SU-DHL-6 (cell line): ENCODE measurements at regions not wholly inside any gene's neighbourhood (a gene's known extent, or its start where the extent isn't known, plus 50 kb on each side); places are given as distances from the start of the nearest gene placed in this dataset.

ENCODE experiments used
- H2AFZ ChIP-seq: fragments of 200-600 bp; sonication (generic); 2 replicates; pipeline ENCODE4 v1.6.1; 2014; ENCODE audit warnings: low read depth, mild to moderate bottlenecking, moderate library complexity, mixed read lengths, antibody characterized with exemption, low read length; ENCODE audit not compliant: severe bottlenecking
- H3F3A ChIP-seq: fragments of 200-600 bp; shearing (Covaris generic); 2 replicates; pipeline ENCODE4 v1.6.0; 2016; ENCODE audit warnings: antibody characterized with exemption, mild to moderate bottlenecking; ENCODE audit not compliant: insufficient read depth
- H3K27ac ChIP-seq: fragments of 200-600 bp; sonication (generic); 2 replicates; pipeline ENCODE4 v1.5.1; 2016; ENCODE audit warnings: low read depth, mild to moderate bottlenecking, low read length, moderate library complexity, mixed read lengths
- H3K27me3 ChIP-seq: fragments of 200-600 bp; sonication (generic), shearing (Covaris generic); 2 replicates; pipeline ENCODE4 v1.6.0; 2014; ENCODE audit warnings: mild to moderate bottlenecking, low read length
- H3K36me3 ChIP-seq: fragments of 200-600 bp; sonication (generic); 2 replicates; pipeline ENCODE4 v1.6.1; 2014; ENCODE audit warnings: mild to moderate bottlenecking, low read length, mixed read lengths
- H3K4me2 ChIP-seq: fragments of 300-600, 200-600 bp; shearing (Covaris generic), sonication (generic); 2 replicates; pipeline ENCODE4 v1.6.0; 2014; ENCODE audit warnings: low read length, low read depth, mild to moderate bottlenecking; ENCODE audit not compliant: poor library complexity, severe bottlenecking
- H3K4me3 ChIP-seq: fragments of 200-600 bp; sonication (generic); 2 replicates; pipeline ENCODE4 v1.5.1; 2014; ENCODE audit warnings: antibody characterized with exemption, low read length, mild to moderate bottlenecking, mixed read lengths; ENCODE audit not compliant: insufficient read depth, poor library complexity, severe bottlenecking
- H3K79me2 ChIP-seq: fragments of 200-600 bp; sonication (generic); 2 replicates; pipeline ENCODE4 v1.6.1; 2014; ENCODE audit warnings: mild to moderate bottlenecking, low read length, moderate library complexity; ENCODE audit not compliant: insufficient read depth
- H3K9ac ChIP-seq: fragments of 200-600 bp; sonication (generic); 2 replicates; pipeline ENCODE4 v1.7.0; 2014; ENCODE audit warnings: mild to moderate bottlenecking, low read length
- H3K9me2 ChIP-seq: fragments of 200-600 bp; sonication (generic); replicated peaks from 2 replicates; pipeline ENCODE4 v1.6.1; 2014; ENCODE audit warnings: low read length; ENCODE audit not compliant: insufficient read depth
- H3K9me3 ChIP-seq: fragments of 200-600 bp; sonication (generic); 2 replicates; pipeline ENCODE4 v1.6.1; 2014; ENCODE audit warnings: low read length, mixed read lengths; ENCODE audit not compliant: insufficient read depth
- H4K20me1 ChIP-seq: fragments of 200-600 bp; sonication (generic); 2 replicates; pipeline ENCODE4 v1.6.1; 2014; ENCODE audit warnings: low read depth, mild to moderate bottlenecking, antibody characterized with exemption, low read length, moderate library complexity, mixed read lengths
- EZH2phosphoT487 ChIP-seq: fragments of 200-600 bp; sonication (generic), shearing (Covaris generic); conservative IDR thresholded peaks from 2 replicates; pipeline ENCODE4 v1.6.1; 2018; ENCODE audit warnings: mild to moderate bottlenecking, antibody characterized with exemption, low read length, moderate library complexity, mixed read lengths
- TF ChIP-seq, protein P1 (sequence below): fragments of 200-600 bp; sonication (generic); IDR thresholded peaks from one replicate; pipeline ENCODE4 v1.5.1; 2017; ENCODE audit warnings: antibody characterized with exemption, mild to moderate bottlenecking, low read length, moderate library complexity; ENCODE audit not compliant: insufficient read depth, poor library complexity, severe bottlenecking

DNA sequence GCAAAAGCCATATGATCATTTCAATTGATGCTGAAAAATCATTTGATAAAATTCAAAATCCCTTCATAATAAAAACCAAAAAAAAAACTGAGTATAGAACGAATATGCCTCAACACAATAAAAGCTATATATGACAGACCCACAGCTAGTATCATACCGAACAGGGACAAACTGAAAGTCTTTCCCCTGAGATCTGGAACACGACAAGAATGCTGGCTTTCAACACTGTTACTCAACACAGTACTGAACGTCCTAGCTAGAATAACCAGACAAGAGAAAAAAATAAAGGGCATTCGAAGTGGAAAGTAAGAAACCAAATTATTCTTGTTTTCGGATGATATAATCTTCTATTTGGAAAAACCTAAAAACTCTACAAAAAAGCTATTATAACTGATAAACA is 559.9 kb downstream of the EPM2A start:
- no peak overlapping the region for H3K4me3 ChIP-seq
- H3K27ac ChIP-seq = no peak overlapping the region

GRCh38 chr6:145178391-145178790 is 556.9 kb downstream of the EPM2A start:
- no peak overlapping the region for H3K4me3 ChIP-seq
- H3K79me2 ChIP-seq = no peaks in the 10 kb centered on the region

More for the DNA sequence above, 559.9 kb downstream of the EPM2A start:
- Histone ChIP-seq H2AFZ (no peak overlapping the region), H3K9ac (no peak overlapping the region), H3K27me3 (no peaks in the 10 kb centered on the region), H3K9me3 (no peaks in the 10 kb centered on the region), H3K79me2 (no peaks in the 10 kb centered on the region), H3K36me3 (no peaks in the 10 kb centered on the region), H3F3A (no peaks in the 10 kb centered on the region), H3K4me2 (no peak overlapping the region), H3K9me2 (no peaks in the 10 kb centered on the region), H4K20me1 (no peaks in the 10 kb centered on the region)
- TF ChIP-seq, protein P1, sequence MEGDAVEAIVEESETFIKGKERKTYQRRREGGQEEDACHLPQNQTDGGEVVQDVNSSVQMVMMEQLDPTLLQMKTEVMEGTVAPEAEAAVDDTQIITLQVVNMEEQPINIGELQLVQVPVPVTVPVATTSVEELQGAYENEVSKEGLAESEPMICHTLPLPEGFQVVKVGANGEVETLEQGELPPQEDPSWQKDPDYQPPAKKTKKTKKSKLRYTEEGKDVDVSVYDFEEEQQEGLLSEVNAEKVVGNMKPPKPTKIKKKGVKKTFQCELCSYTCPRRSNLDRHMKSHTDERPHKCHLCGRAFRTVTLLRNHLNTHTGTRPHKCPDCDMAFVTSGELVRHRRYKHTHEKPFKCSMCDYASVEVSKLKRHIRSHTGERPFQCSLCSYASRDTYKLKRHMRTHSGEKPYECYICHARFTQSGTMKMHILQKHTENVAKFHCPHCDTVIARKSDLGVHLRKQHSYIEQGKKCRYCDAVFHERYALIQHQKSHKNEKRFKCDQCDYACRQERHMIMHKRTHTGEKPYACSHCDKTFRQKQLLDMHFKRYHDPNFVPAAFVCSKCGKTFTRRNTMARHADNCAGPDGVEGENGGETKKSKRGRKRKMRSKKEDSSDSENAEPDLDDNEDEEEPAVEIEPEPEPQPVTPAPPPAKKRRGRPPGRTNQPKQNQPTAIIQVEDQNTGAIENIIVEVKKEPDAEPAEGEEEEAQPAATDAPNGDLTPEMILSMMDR = no peak
- TF ChIP-seq EZH2phosphoT487 = no peak

GRCh38 chr6:145187491-145188206 is 547.7 kb downstream of the EPM2A start:
- Histone ChIP-seq H2AFZ (no peak overlapping the region), H3K27ac (no peak overlapping the region)

More at GRCh38 chr6:145178391-145178790, 556.9 kb downstream of the EPM2A start:
- no peak overlapping the region for H3K9ac ChIP-seq
- no peaks in the 10 kb centered on the region for H3K9me2 ChIP-seq
- H3F3A ChIP-seq = no peaks in the 10 kb centered on the region
- no peak overlapping the region for H3K27ac ChIP-seq
- no peaks in the 10 kb centered on the region for H4K20me1 ChIP-seq
- no peaks in the 10 kb centered on the region for H3K27me3 ChIP-seq
- no peak overlapping the region for H3K4me2 ChIP-seq
- H3K9me3 ChIP-seq = no peaks in the 10 kb centered on the region
- H2AFZ ChIP-seq = no peak overlapping the region
- TF ChIP-seq EZH2phosphoT487 = no peak
- TF ChIP-seq, protein P1 = no peak
- H3K36me3 ChIP-seq = no peaks in the 10 kb centered on the region

More at GRCh38 chr6:145187491-145188206, 547.7 kb downstream of the EPM2A start:
- no peaks in the 10 kb centered on the region for H3K36me3 ChIP-seq
- H3K9ac ChIP-seq = no peak overlapping the region
- H3K4me3 ChIP-seq = no peak overlapping the region
- H3K9me2 ChIP-seq = no peaks in the 10 kb centered on the region
- no peaks in the 10 kb centered on the region for H3K27me3 ChIP-seq
- no peaks in the 10 kb centered on the region for H3F3A ChIP-seq
- no peaks in the 10 kb centered on the region for H4K20me1 ChIP-seq
- TF ChIP-seq, protein P1 = no peak
- no peak for TF ChIP-seq EZH2phosphoT487
- no peaks in the 10 kb centered on the region for H3K9me3 ChIP-seq
- no peaks in the 10 kb centered on the region for H3K79me2 ChIP-seq
- no peak overlapping the region for H3K4me2 ChIP-seq
